Cardiac fibroblast (primary cell): ENCODE measurements at regions not wholly inside any gene's neighbourhood (a gene's known extent, or its start where the extent isn't known, plus 50 kb on each side); places are given as distances from the start of the nearest gene placed in this dataset.
A peak's percentile ranks its signal among the peaks of the same experiment; 100 is the strongest.

Source experiments
- DNase-seq, 2 donors: peaks; one replicate each; pipeline versions ENCODE4 v3.0.0 to v3.0.0-alpha.2; 2010; ENCODE audit warnings: low read depth in 2 of 2
- H3K4me3 ChIP-seq, 2 donors: replicated peaks in 1 of 2; 1 replicate in 1 of 2; 2 replicates in 1 of 2; pipeline ENCODE4 v1.5.1; 2011; ENCODE audit warnings: low read depth in 2 of 2, low read length in 2 of 2, mild to moderate bottlenecking in 2 of 2, moderate library complexity in 1 of 2
- TF ChIP-seq, protein P1 (sequence below): IDR thresholded peaks from one replicate; pipeline ENCODE4 v1.5.1; 2011; ENCODE audit warnings: low read depth, mild to moderate bottlenecking, low read length, inconsistent platforms

DNA sequence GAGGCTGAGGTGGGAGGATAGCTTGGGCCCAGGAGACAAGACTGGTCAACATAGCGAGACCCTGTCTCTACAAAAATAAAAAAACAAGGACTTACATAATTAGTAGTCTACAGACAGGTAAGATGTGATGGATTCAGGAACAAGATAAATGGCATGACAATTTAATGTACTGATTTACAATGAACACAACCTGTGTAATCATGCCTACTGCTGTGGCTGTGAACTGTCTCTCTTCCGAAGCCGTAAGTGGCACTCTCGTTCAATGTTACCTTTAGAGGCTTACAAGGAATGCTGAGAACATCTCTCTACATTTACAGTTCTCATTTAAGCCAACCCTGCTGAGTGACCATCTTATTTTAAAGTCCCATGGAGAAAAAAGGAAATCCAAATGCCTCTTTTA is 134.8 kb upstream of the PRDM1 start:
- TF ChIP-seq, protein P1, sequence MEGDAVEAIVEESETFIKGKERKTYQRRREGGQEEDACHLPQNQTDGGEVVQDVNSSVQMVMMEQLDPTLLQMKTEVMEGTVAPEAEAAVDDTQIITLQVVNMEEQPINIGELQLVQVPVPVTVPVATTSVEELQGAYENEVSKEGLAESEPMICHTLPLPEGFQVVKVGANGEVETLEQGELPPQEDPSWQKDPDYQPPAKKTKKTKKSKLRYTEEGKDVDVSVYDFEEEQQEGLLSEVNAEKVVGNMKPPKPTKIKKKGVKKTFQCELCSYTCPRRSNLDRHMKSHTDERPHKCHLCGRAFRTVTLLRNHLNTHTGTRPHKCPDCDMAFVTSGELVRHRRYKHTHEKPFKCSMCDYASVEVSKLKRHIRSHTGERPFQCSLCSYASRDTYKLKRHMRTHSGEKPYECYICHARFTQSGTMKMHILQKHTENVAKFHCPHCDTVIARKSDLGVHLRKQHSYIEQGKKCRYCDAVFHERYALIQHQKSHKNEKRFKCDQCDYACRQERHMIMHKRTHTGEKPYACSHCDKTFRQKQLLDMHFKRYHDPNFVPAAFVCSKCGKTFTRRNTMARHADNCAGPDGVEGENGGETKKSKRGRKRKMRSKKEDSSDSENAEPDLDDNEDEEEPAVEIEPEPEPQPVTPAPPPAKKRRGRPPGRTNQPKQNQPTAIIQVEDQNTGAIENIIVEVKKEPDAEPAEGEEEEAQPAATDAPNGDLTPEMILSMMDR: no peak
- H3K4me3 ChIP-seq: no peak overlapping the region
- no peak for DNase-seq

DNA sequence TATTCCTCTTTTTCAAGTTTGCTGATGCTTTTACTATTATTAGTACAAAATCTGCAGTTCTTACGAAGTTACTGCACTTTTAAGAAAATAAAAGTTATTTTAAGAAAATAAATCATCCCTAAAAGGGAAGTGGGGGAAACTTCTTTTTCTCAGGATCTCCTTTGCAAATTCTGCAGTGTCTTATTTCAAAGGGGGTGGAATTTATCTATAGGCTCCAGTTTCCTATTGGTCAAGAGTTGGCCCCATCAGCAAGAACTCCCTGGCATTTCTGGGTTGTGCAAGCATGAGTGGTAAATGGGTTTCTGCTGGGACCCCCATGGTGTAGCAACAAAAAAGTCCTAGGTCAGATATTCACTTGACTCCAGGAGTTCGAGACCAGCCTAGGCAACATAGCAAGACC is 136.3 kb upstream of the PRDM1 start:
- no peak for DNase-seq
- H3K4me3 ChIP-seq: no peak overlapping the region
- TF ChIP-seq, protein P1: no peak

DNA sequence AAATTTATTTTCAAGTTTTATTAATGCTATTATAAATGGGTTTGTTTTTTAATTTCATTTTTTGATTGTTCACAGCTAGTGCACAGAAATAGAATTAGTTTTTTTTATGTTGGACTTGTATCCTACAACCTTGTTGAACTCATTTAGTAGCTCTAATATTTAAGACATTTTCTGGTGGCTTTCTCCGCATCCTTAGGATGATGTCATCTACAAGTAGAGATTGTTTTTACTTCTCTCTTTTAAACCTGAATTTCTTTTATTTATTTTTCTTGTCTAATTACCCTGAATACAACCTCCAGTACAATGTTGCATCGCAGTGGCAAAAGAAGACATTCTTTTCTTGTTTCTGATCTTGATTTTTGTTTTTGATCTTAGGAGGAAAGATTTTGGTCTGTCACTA is 142.6 kb upstream of the PRDM1 start:
- TF ChIP-seq, protein P1: no peak
- no peak for DNase-seq

DNA sequence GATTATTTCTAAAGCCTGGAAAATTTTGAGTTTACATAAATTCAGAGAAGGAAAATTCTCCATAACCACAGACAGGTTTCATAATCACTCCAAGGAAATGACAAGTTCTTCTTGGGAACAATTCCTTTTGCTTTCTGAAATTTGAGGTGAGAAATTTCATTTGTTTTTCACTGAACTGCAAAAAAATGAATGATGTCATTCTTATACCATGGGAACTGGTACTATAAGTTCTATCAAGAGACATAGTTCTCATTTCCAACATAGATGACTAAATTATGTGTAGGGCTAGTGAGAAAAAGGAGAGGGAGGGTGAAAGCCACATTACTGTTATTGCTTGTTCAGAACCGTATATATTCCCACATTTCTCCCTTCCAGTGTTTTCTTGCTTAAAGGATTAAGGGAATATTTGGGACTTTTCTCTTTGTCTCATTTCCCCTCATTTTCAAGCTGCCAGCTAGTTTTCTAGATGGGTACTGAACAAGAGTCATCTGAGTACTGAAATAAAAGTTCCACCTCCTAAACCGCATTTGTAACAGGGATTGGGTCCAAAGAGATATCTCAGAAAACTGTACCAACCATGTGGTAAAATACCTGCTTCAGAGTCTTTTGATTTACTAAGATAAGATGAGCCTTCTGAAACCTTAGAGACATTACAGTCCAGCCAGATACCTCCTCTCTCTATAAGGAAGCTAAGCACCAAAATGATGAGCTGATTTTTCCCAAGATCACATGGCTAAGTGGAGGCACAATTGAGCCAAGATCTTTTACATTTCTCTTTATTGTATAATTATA is 144.3 kb upstream of the PRDM1 start:
- no peak overlapping the region for H3K4me3 ChIP-seq
- DNase-seq: peak in 1 of 2 donors; percentile 56
- TF ChIP-seq, protein P1: no peak

More for the DNA sequence above, 142.6 kb upstream of the PRDM1 start:
- no peak overlapping the region for H3K4me3 ChIP-seq

DNA sequence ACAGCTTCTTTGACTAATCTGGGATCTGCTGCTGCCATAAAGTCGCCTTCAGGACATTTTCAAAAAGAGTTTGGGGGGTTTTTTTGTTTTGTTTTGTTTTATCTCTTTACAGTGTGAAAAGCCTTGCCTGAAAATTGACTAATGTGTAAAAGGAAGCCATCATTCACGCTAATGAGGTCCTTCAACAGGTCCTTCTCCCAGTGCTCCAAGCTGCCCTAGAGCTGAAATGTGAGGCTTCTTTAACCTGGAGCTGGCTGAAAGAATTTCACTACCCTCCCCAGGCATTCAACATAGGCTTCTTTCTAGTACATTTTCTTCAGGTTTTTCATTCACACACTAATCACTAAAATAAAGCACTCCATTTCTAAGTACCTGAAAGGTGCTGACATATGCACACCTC is 145.1 kb upstream of the PRDM1 start:
- no peak overlapping the region for H3K4me3 ChIP-seq
- DNase-seq: no peak
- TF ChIP-seq, protein P1: no peak

DNA sequence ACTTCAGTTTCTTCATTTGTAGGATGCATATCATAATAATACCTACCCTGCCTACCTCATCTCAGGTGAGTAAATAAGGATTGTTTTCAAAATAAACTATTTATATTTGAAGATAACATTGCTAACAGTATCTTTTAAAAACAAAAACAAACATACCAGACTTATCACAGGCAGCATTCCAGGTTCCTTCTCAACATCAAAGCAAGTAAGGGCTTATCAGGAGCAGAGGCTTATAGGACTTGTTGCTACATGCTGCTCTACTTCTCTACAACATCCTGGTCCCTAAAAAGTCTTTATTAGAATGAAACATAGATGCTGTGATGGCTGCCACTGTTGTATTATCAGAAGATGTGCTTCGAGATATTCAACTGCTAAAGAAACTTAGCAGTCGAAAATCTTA is 149.2 kb upstream of the PRDM1 start:
- TF ChIP-seq, protein P1: no peak
- DNase-seq: no peak
- no peak overlapping the region for H3K4me3 ChIP-seq

DNA sequence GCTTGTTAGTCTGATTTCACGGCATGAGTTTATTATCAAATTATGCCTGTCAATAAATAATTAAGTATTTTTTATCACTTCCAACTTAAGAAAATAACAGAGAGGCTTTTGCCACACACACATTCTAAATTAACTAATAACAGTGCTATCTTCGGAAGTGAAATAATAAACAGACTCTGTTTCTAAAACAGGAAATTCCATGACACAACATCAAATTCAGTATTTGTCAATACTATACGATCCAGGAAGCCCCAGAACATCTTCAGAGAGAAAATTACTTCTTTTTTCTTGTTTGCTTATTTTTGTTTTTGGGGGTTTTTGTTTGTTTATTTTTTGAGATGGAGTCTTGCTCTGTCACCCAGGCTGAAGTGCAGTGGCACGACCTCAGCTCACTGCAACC is 150.7 kb upstream of the PRDM1 start:
- H3K4me3 ChIP-seq: no peak overlapping the region
- DNase-seq: no peak
- TF ChIP-seq, protein P1: no peak
